PC-3 (cell line): ENCODE measurements at regions not wholly inside any gene's neighbourhood (a gene's known extent, or its start where the extent isn't known, plus 50 kb on each side); places are given as distances from the start of the nearest gene placed in this dataset.

ENCODE experiments used
- ATAC-seq: fragments of 200-7000 bp; cut with Tn5 transposase; 2 replicates; pipeline ENCODE4 v1.9.1; 2020; ENCODE audit warnings: mild to moderate bottlenecking, moderate library complexity
- BruUV-seq: library from RNA; stranded (reverse); fragments of 400-500 nt; replicated peaks from 2 replicates; lab custom pipeline; 2021; lab: Mats Ljungman, UMichigan
- CTCF ChIA-PET: fragments of 300-600 bp; sonication (Branson Sonifier 250); formaldehyde crosslinking; loops from one replicate; lab custom pipeline; 2022; ENCODE audit warnings: antibody characterized with exemption; lab: Charles Lee
- POLR2A ChIA-PET: fragments of 300-600 bp; sonication (Branson Sonifier 250); formaldehyde crosslinking; loops from one replicate; lab custom pipeline; 2022; ENCODE audit warnings: antibody characterized with exemption; ENCODE audit not compliant: unreplicated experiment; lab: Charles Lee
- DNase-seq: peaks from one replicate; pipeline ENCODE4 v3.0.0-alpha.2; 2015
- H2AFZ ChIP-seq: fragments of 300-600 bp; sonication (generic); 2 replicates; pipeline ENCODE4 v1.6.0; 2016; ENCODE audit warnings: antibody characterized with exemption, low read length
- H3F3A ChIP-seq: fragments of 300-600 bp; sonication (generic); one replicate; pipeline ENCODE4 v1.6.0; 2017; ENCODE audit warnings: antibody characterized with exemption, low read length, control low read depth, mild to moderate bottlenecking; ENCODE audit not compliant: unreplicated experiment
- H3K27ac ChIP-seq: fragments of 300-600 bp; sonication (generic); 2 replicates; pipeline ENCODE4 v1.5.1; 2016; ENCODE audit warnings: mild to moderate bottlenecking, low read length
- H3K27me3 ChIP-seq: fragments of 300-600 bp; sonication (generic); 2 replicates; pipeline ENCODE4 v1.6.1; 2016; ENCODE audit warnings: low read length, mixed read lengths
- H3K36me3 ChIP-seq: fragments of 300-600 bp; sonication (generic); 2 replicates; pipeline ENCODE4 v1.6.1; 2016; ENCODE audit warnings: low read depth, mixed run types, low read length, mixed read lengths
- H3K4me1 ChIP-seq: fragments of 300-600 bp; sonication (generic); 2 replicates; pipeline ENCODE4 v1.5.1; 2016; ENCODE audit warnings: low read length; ENCODE audit not compliant: insufficient read depth
- H3K4me2 ChIP-seq: fragments of 300-600 bp; sonication (generic); 2 replicates; pipeline ENCODE4 v1.6.0; 2016; ENCODE audit warnings: low read length
- H3K4me3 ChIP-seq: fragments of 300-600 bp; sonication (generic); 2 replicates; pipeline ENCODE4 v1.5.1; 2016; ENCODE audit warnings: mild to moderate bottlenecking, low read length, mixed read lengths
- H3K79me2 ChIP-seq: fragments of 300-600 bp; sonication (generic); 2 replicates; pipeline ENCODE4 v1.6.1; 2017; ENCODE audit warnings: low read length, mixed read lengths
- H3K9ac ChIP-seq: fragments of 300-600 bp; sonication (generic); 2 replicates; pipeline ENCODE4 v1.6.0; 2016; ENCODE audit warnings: mild to moderate bottlenecking, low read length
- H3K9me2 ChIP-seq: fragments of 300-600 bp; sonication (generic); replicated peaks from 2 replicates; pipeline ENCODE4 v1.6.1; 2016; ENCODE audit warnings: mixed run types, low read length, mixed read lengths
- H3K9me3 ChIP-seq: fragments of 300-600 bp; sonication (generic); 2 replicates; pipeline ENCODE4 v1.6.1; 2016; ENCODE audit warnings: low read length, mixed read lengths
- H4K20me1 ChIP-seq: fragments of 300-600 bp; sonication (generic); 2 replicates; pipeline ENCODE4 v1.6.1; 2016; ENCODE audit warnings: low read length, mixed read lengths
- EZH2 ChIP-seq: fragments of 300-600 bp; sonication (generic); IDR thresholded peaks from one replicate; pipeline ENCODE4 v1.6.1; 2017; ENCODE audit warnings: antibody characterized with exemption, mild to moderate bottlenecking, low read length; ENCODE audit not compliant: unreplicated experiment
- EZH2phosphoT487 ChIP-seq: fragments of 300-600 bp; sonication (generic); IDR thresholded peaks from 2 replicates; pipeline ENCODE4 v1.6.1; 2018; ENCODE audit warnings: mild to moderate bottlenecking, antibody characterized with exemption, low read length, borderline replicate concordance
- intact Hi-C: fragments of 100-400 bp; cut with micrococcal nuclease; formaldehyde crosslinking; loops from 2 replicates; pipeline ENCODE4 v1.9.0; 2023
- TF ChIP-seq, protein P1 (sequence below): fragments of 300-600 bp; sonication (generic); conservative IDR thresholded peaks from 2 replicates; pipeline ENCODE4 v1.5.1; 2017; ENCODE audit warnings: antibody characterized with exemption, low read depth, mild to moderate bottlenecking, low read length

DNA sequence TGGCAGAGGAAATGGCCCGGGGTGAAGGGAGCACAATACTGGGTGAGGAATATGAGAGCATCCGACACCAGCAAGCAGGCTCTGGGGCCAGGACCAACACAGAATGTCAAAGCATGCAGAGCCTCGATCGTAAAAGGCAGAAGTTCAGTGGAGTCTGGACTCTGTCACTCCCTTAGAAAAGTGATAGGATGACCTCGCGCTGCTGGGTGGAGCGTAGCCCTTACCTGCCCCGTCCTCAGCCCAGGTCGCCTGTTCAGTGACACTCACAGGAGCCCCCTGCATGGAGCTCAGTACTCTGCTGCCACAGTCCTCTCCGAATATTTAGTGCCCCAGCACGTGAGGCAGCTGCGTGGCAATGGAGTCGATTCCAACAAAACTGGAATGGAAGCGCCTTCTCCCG, 236.7 kb upstream of the MYT1L start:
- no peaks in the 10 kb centered on the region for H4K20me1 ChIP-seq
- no peak overlapping the region for H3K4me3 ChIP-seq
- no peak overlapping the region for H2AFZ ChIP-seq
- no peak overlapping the region for H3K4me2 ChIP-seq
- TF ChIP-seq EZH2, result no peak
- TF ChIP-seq EZH2phosphoT487, result no peak
- TF ChIP-seq, protein P1, sequence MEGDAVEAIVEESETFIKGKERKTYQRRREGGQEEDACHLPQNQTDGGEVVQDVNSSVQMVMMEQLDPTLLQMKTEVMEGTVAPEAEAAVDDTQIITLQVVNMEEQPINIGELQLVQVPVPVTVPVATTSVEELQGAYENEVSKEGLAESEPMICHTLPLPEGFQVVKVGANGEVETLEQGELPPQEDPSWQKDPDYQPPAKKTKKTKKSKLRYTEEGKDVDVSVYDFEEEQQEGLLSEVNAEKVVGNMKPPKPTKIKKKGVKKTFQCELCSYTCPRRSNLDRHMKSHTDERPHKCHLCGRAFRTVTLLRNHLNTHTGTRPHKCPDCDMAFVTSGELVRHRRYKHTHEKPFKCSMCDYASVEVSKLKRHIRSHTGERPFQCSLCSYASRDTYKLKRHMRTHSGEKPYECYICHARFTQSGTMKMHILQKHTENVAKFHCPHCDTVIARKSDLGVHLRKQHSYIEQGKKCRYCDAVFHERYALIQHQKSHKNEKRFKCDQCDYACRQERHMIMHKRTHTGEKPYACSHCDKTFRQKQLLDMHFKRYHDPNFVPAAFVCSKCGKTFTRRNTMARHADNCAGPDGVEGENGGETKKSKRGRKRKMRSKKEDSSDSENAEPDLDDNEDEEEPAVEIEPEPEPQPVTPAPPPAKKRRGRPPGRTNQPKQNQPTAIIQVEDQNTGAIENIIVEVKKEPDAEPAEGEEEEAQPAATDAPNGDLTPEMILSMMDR, result no peak
- CTCF ChIA-PET, result no interaction called here
- no peaks in the 10 kb centered on the region for H3K36me3 ChIP-seq
- no peak overlapping the region for H3K9ac ChIP-seq
- H3K27ac ChIP-seq, result no peak overlapping the region
- H3K4me1 ChIP-seq, result no peaks in the 10 kb centered on the region
- BruUV-seq, result no TSS peak
- H3K9me3 ChIP-seq, result no peaks in the 10 kb centered on the region
- H3K9me2 ChIP-seq, result no peaks in the 10 kb centered on the region
- intact Hi-C loops, result no loop called here
- peaks cover 34% of the 10 kb centered on the region for H3K27me3 ChIP-seq
- POLR2A ChIA-PET, result no interaction called here
- ATAC-seq (no peak), DNase-seq (no peak)
- H3K79me2 ChIP-seq, result no peaks in the 10 kb centered on the region
- no peaks in the 10 kb centered on the region for H3F3A ChIP-seq

DNA sequence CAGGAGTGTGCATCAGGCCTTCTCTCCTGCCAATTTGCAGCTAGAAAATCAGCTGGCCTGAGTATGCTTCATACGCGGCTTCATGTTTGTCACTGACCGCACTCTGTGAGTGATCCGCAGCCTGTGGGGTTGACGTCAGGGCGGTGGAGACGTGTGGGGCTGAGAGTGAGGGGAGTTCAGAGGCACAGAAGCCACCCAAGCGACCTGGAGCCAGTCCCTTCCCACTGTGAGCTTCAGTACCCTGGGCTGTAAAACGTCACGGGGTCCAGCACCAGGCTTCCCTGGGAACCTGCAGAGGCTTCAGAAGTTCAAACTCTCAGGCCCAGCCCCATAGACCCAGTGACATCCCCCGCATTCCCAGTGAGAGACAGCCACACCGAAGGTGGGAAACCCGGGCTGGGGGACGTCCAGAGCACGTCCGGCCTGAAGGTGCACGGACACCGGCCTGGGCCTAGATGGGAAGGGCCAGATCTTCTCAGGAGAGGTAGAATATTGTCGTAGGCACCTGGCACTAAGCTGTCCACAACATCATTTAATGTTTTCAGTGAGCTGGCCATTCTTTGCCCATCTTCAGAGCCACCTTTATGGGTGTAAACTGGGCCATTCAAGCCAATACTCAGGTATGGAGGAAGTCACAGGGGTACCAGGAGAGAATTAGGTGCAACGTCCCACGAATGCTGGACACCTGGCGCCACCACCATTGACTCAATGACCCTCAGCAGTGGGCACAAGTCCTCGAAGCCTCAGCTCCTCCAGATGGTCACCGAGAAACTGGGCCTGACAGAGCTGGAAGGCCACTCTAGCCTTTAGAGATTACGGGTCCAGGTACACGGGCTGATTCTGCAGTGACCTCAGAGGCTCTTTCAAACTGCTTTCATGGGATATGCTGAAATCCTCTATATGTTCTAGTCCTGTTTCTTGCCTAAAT, 235.6 kb upstream of the MYT1L start:
- H4K20me1 ChIP-seq, result no peaks in the 10 kb centered on the region
- H3K9me2 ChIP-seq, result no peaks in the 10 kb centered on the region
- H3K36me3 ChIP-seq, result no peaks in the 10 kb centered on the region
- no TSS peak for BruUV-seq
- H3K9me3 ChIP-seq, result no peaks in the 10 kb centered on the region
- ChIA-PET CTCF (no interaction called here), POLR2A (no interaction called here)
- DNase-seq, result no peak
- H2AFZ ChIP-seq, result no peak overlapping the region
- H3K27me3 ChIP-seq, result peaks cover 34% of the 10 kb centered on the region
- no peaks in the 10 kb centered on the region for H3K79me2 ChIP-seq
- TF ChIP-seq, protein P1, result no peak
- TF ChIP-seq EZH2phosphoT487, result no peak
- no peak for TF ChIP-seq EZH2
- no peak for ATAC-seq
- no peak overlapping the region for H3K9ac ChIP-seq
- H3K4me2 ChIP-seq, result no peak overlapping the region
- intact Hi-C loops, result no loop called here
- H3K4me3 ChIP-seq, result no peak overlapping the region
- no peak overlapping the region for H3K27ac ChIP-seq
- no peaks in the 10 kb centered on the region for H3K4me1 ChIP-seq
- no peaks in the 10 kb centered on the region for H3F3A ChIP-seq

DNA sequence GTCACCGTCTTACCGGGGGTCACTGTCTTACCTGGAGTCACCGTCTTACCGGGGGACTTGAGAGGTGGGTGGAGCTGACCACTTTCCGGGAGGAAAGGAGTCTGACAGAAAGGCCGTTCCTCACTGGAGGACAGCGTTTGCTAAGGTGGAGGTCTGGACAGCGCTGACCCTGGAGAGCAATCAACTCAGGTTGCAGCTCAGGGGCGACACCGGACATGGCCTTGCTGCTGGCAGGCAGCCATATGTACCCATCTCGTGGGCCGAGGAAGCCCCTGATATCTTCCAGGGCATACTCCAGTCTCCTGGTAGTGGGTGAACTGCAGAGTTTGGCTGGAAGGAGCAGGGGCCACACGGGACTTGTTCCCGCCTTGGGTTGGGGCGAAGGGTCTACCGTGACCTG, 234.6 kb upstream of the MYT1L start:
- H3K27me3 ChIP-seq, result peaks cover 39% of the 10 kb centered on the region
- no peak overlapping the region for H2AFZ ChIP-seq
- no peaks in the 10 kb centered on the region for H4K20me1 ChIP-seq
- H3K4me3 ChIP-seq, result no peak overlapping the region
- ATAC-seq (no peak), DNase-seq (no peak)
- H3K9me2 ChIP-seq, result no peaks in the 10 kb centered on the region
- no peaks in the 10 kb centered on the region for H3K36me3 ChIP-seq
- TF ChIP-seq EZH2phosphoT487, result no peak
- TF ChIP-seq, protein P1, result no peak
- no peak for TF ChIP-seq EZH2
- no TSS peak for BruUV-seq
- H3K27ac ChIP-seq, result no peak overlapping the region
- no peaks in the 10 kb centered on the region for H3F3A ChIP-seq
- H3K4me2 ChIP-seq, result no peak overlapping the region
- H3K4me1 ChIP-seq, result no peaks in the 10 kb centered on the region
- H3K9ac ChIP-seq, result no peak overlapping the region
- ChIA-PET CTCF (no interaction called here), POLR2A (no interaction called here)
- H3K9me3 ChIP-seq, result no peaks in the 10 kb centered on the region
- intact Hi-C loops, result no loop called here
- no peaks in the 10 kb centered on the region for H3K79me2 ChIP-seq
